Mammary epithelial cell (primary cell): ENCODE measurements at regions not wholly inside any gene's neighbourhood (a gene's known extent, or its start where the extent isn't known, plus 50 kb on each side); places are given as distances from the start of the nearest gene placed in this dataset.
"Not testable (repeated sequence)": the region's sequence is repeated elsewhere in the genome, so short reads cannot be mapped to it uniquely, and the experiment has no call there.

ENCODE experiments used
- CTCF ChIP-seq, 2 donors: IDR thresholded peaks in 1 of 2; conservative IDR thresholded peaks in 1 of 2; 2 replicates each; pipeline ENCODE4 v1.5.1; 2011 to 2012; ENCODE audit warnings: inconsistent platforms in 2 of 2, low read length in 2 of 2, mild to moderate bottlenecking in 2 of 2, control low read depth in 1 of 2, low read depth in 1 of 2; ENCODE audit not compliant: insufficient read depth in 1 of 2; ENCODE audit errors: extremely low read depth in 1 of 2
- EZH2 ChIP-seq: IDR thresholded peaks from 2 replicates; pipeline ENCODE4 v1.6.1; 2012; ENCODE audit warnings: low read length, inconsistent platforms, borderline replicate concordance

- not testable (repeated sequence) for TF ChIP-seq CTCF (conservative IDR thresholded peaks at IDR 0.05 in 1 of 2, IDR thresholded peaks at IDR 0.05 in 1 of 2; ENCODE audit: extremely low read depth in 1 of 2, insufficient read depth in 1 of 2, low read depth in 1 of 2, low read length in 2 of 2); EZH2
Observed at GRCh38 chr7:29703830-29704229, 102.5 kb upstream of the WIPF3 start.
